Lung (tissue), 11 donors: ENCODE measurements at regions not wholly inside any gene's neighbourhood (a gene's known extent, or its start where the extent isn't known, plus 50 kb on each side); places are given as distances from the start of the nearest gene placed in this dataset.
A peak's percentile ranks its signal among the peaks of the same experiment; 100 is the strongest.

Experiments used
- ATAC-seq: fragments of 200-7000 bp; cut with Tn5 transposase; one replicate; pipeline ENCODE4 v1.9.1; 2020; ENCODE audit warnings: moderate number of reproducible peaks; ENCODE audit not compliant: insufficient read depth, low FRiP score
- DNase-seq, 3 donors: peaks; one replicate each; pipeline ENCODE4 v3.0.0-alpha.2; 2013 to 2017
- H3K27ac ChIP-seq, 2 donors: one replicate each; pipeline ENCODE4 v1.5.1; 2013; ENCODE audit warnings: mild to moderate bottlenecking in 2 of 2, moderate library complexity in 2 of 2, control low read depth in 1 of 2, inconsistent platforms in 1 of 2, low read depth in 1 of 2, low read length in 1 of 2
- H3K27me3 ChIP-seq, 3 donors: one replicate each; pipeline ENCODE4 v1.5.1; 2013; ENCODE audit warnings: low read length in 2 of 3; ENCODE audit not compliant: control insufficient read depth in 3 of 3, insufficient read depth in 3 of 3
- H3K36me3 ChIP-seq, 4 donors: one replicate each; pipeline ENCODE4 v1.5.1; 2013; ENCODE audit warnings: low read length in 4 of 4, mild to moderate bottlenecking in 1 of 4, moderate library complexity in 1 of 4; ENCODE audit not compliant: control insufficient read depth in 4 of 4, insufficient read depth in 4 of 4
- H3K4me1 ChIP-seq, 5 donors: one replicate each; pipeline ENCODE4 v1.5.1; 2013; ENCODE audit warnings: low read length in 5 of 5, mild to moderate bottlenecking in 2 of 5, moderate library complexity in 1 of 5; ENCODE audit not compliant: control insufficient read depth in 5 of 5, insufficient read depth in 5 of 5
- H3K4me3 ChIP-seq: one replicate; pipeline ENCODE4 v1.5.1; 2013; ENCODE audit warnings: mild to moderate bottlenecking, control low read depth, moderate library complexity
- H3K9ac ChIP-seq, 2 donors: one replicate each; pipeline ENCODE4 v1.5.1; 2013; ENCODE audit warnings: low read length in 2 of 2, control low read depth in 1 of 2; ENCODE audit not compliant: insufficient read depth in 1 of 2
- H3K9me3 ChIP-seq, 4 donors: one replicate each; pipeline ENCODE4 v1.5.1; 2013; ENCODE audit warnings: low read length in 3 of 4, mild to moderate bottlenecking in 1 of 4, moderate library complexity in 1 of 4; ENCODE audit not compliant: control insufficient read depth in 4 of 4, insufficient read depth in 3 of 4
- WGBS, 2 donors: extraction: QIAGEN DNeasy Blood & Tissue Kit; methylation state at CpG; one replicate each; pipeline ENCODE4 v1.1.7; 2013; 5-methylcytosine and 5-hydroxymethylcytosine counted together
- TF ChIP-seq, protein P1 (sequence below): IDR thresholded peaks from 2 replicates; pipeline ENCODE4 v1.5.1; 2012; ENCODE audit warnings: mild to moderate bottlenecking; ENCODE audit errors: control extremely low read depth, extremely low read depth
- donor health status: control.
- donor health status: control.
- donor health status: Bipolar disorder and iron deficiency.
- donor health status: healthy.
- donor health status: DM: yes; HTN: yes; CAD: no.

DNA sequence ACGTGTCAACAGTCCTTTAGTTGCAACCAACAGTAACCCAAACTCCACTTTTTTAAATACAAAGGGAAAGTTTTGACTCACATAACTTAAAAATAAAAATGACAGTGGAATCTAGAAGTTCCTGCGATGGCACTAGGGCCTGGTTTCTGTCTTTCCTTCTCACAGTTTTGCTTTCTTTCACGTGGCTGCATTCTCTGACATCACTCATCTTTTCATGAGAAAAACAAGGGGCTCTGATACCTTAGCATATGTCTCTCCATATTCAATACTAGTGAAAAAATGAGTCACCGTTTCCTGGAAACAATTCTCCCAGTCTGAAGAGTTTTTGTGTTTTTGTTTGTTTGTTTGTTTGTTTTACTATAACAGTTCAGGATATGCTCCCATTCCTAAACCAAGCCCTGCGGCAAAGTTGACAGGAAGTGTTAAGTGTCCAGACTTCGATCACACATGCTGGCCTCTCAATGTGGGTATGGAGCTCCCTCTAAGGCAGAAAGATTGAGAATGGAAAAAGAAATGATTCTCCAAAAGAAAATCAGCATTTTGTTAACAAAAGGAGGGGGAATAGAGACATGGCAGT, 483.3 kb downstream of the TTLL7 start:
- no peak overlapping the region for H3K4me3 ChIP-seq
- no peak overlapping the region for H3K27ac ChIP-seq
- no peaks in the 10 kb centered on the region for H3K36me3 ChIP-seq
- no peaks in the 10 kb centered on the region for H3K27me3 ChIP-seq
- H3K9ac ChIP-seq = no peak overlapping the region
- ATAC-seq (no peak), DNase-seq (no peak)
- no peaks in the 10 kb centered on the region for H3K9me3 ChIP-seq
- TF ChIP-seq, protein P1, sequence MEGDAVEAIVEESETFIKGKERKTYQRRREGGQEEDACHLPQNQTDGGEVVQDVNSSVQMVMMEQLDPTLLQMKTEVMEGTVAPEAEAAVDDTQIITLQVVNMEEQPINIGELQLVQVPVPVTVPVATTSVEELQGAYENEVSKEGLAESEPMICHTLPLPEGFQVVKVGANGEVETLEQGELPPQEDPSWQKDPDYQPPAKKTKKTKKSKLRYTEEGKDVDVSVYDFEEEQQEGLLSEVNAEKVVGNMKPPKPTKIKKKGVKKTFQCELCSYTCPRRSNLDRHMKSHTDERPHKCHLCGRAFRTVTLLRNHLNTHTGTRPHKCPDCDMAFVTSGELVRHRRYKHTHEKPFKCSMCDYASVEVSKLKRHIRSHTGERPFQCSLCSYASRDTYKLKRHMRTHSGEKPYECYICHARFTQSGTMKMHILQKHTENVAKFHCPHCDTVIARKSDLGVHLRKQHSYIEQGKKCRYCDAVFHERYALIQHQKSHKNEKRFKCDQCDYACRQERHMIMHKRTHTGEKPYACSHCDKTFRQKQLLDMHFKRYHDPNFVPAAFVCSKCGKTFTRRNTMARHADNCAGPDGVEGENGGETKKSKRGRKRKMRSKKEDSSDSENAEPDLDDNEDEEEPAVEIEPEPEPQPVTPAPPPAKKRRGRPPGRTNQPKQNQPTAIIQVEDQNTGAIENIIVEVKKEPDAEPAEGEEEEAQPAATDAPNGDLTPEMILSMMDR = no peak
- 81 to 86% methylated on average over 6 of the region's 6 CpGs for WGBS, 2 donors
- peaks cover 0 to 5% (median 0%) of the 10 kb centered on the region in 5 donors for H3K4me1 ChIP-seq

DNA sequence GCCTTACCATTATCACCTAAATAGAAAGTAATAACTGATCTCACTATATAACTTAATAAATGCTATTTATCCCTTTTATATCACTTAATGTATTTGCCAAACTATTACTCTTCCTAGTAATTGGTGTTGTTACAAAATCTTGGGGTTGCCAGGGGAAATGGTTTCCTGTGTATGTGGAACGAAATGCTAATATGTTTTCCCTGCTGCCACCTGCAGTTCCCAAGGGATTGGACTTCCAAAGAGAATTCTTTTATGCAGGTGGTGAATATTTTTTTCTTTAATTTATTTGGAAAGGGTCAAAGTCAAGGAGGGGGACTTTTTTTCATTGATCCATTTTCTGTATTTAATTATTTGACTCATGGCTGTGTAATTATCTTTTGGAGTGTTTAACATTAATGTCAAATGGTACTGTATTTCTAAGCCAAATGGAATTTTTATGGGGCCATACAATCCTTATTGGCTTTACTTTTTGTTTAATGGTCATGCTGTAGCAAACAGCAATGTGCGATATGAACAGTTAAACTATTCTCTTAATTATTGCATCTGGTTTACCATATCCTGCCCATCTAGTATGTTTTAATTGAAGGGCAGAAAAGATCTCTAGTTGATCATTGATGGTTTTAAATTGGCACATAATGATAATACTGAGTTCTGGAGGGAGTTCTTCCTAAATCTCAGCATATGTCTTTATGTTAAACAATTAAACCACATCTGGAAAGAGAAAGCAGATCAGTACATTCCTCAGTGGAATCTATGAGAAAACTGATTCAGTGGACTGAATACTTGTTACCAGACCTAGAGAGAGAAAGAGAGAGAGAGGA, 486.3 kb downstream of the TTLL7 start:
- H3K36me3 ChIP-seq = no peaks in the 10 kb centered on the region
- DNase-seq (peak in 1 of 3 donors; percentile 34), ATAC-seq (no peak)
- H3K4me3 ChIP-seq = no peak overlapping the region
- H3K9ac ChIP-seq = no peak overlapping the region
- H3K9me3 ChIP-seq = no peaks in the 10 kb centered on the region
- no peak overlapping the region for H3K27ac ChIP-seq
- TF ChIP-seq, protein P1 = no peak
- WGBS, 2 donors = 84 to 87% methylated on average over 2 of the region's 2 CpGs
- peaks cover 0 to 32% (median 5%) of the 10 kb centered on the region in 5 donors for H3K4me1 ChIP-seq
- no peaks in the 10 kb centered on the region for H3K27me3 ChIP-seq

DNA sequence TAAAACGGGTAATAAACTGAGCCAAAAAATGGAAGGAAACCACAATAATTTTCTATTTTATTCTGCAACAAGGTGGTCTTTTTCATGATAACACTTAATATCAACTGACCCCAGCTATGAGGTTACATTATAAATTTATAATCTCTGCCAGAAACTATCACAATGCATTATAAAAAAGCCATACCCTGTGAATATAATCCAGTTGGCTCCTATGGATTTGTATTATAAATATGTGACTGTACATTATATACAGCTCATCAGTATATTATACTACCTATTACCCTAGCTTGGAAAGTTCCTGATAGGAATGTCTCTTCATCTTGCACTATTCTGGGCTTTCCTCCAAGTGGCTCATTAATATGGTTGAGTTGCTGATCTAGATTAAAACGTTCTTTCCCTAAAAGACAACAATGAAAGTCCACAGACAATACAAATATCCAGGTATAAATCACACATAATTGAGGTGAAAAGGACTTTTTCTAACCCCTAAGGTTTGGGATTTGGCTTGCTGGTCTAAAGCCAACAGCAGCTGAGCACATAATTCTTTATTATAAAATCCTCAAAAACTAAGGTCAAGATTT, 487.7 kb downstream of the TTLL7 start:
- ATAC-seq (no peak), DNase-seq (peak in 2 of 3 donors; percentile 67 to 71)
- H3K9ac ChIP-seq = no peak overlapping the region
- peaks cover 0 to 32% (median 5%) of the 10 kb centered on the region in 5 donors for H3K4me1 ChIP-seq
- H3K36me3 ChIP-seq = no peaks in the 10 kb centered on the region
- no peak overlapping the region for H3K4me3 ChIP-seq
- no peak overlapping the region for H3K27ac ChIP-seq
- H3K27me3 ChIP-seq = no peaks in the 10 kb centered on the region
- TF ChIP-seq, protein P1 = no peak
- 51 to 70% methylated on average over 2 of the region's 2 CpGs for WGBS, 2 donors
- H3K9me3 ChIP-seq = no peaks in the 10 kb centered on the region
